Neuronal stem cell (in vitro differentiated cells): ENCODE measurements at regions not wholly inside any gene's neighbourhood (a gene's known extent, or its start where the extent isn't known, plus 50 kb on each side); places are given as distances from the start of the nearest gene placed in this dataset.

ENCODE experiments used
- DNase-seq: peaks from one replicate; pipeline ENCODE4 v3.0.0-alpha.2; 2013; ENCODE audit warnings: low spot score
- H2AFZ ChIP-seq: one replicate; pipeline ENCODE4 v1.6.1; 2013; ENCODE audit warnings: mild to moderate bottlenecking, low read length, inconsistent platforms
- H2AK5ac ChIP-seq: 2 replicates; pipeline ENCODE4 v1.6.1; 2013; ENCODE audit warnings: low read depth, mild to moderate bottlenecking, inconsistent platforms, low read length, moderate library complexity, mixed read lengths
- H2BK120ac ChIP-seq: 2 replicates; pipeline ENCODE4 v1.6.1; 2013; ENCODE audit warnings: low read depth, mild to moderate bottlenecking, inconsistent platforms, low read length, moderate library complexity, mixed read lengths
- H2BK12ac ChIP-seq: one replicate; pipeline ENCODE4 v1.6.1; 2013; ENCODE audit warnings: low read length, inconsistent platforms
- H2BK15ac ChIP-seq: 2 replicates; pipeline ENCODE4 v1.6.1; 2013; ENCODE audit warnings: mild to moderate bottlenecking, low read length, inconsistent platforms, mixed read lengths
- H2BK5ac ChIP-seq: one replicate; pipeline ENCODE4 v1.6.1; 2013; ENCODE audit warnings: inconsistent platforms, mild to moderate bottlenecking, low read length, moderate library complexity
- H3K14ac ChIP-seq: one replicate; pipeline ENCODE4 v1.6.1; 2013; ENCODE audit warnings: low read length, inconsistent platforms
- H3K18ac ChIP-seq: 2 replicates; pipeline ENCODE4 v1.6.1; 2013; ENCODE audit warnings: low read length, inconsistent platforms
- H3K23ac ChIP-seq: 2 replicates; pipeline ENCODE4 v1.6.1; 2013; ENCODE audit warnings: low read depth, mild to moderate bottlenecking, mixed read lengths, low read length, inconsistent platforms; ENCODE audit not compliant: poor library complexity
- H3K27ac ChIP-seq: replicated peaks from 3 replicates; pipeline ENCODE4 v1.5.1; 2013; ENCODE audit warnings: low read length, inconsistent platforms
- H3K27me3 ChIP-seq, 3 experiments: 2 replicates each; pipeline ENCODE4 v1.6.1; 2013; ENCODE audit warnings: low read length in 3 of 3, mild to moderate bottlenecking in 2 of 3, inconsistent platforms in 1 of 3, low read depth in 1 of 3, mixed read lengths in 1 of 3, moderate library complexity in 1 of 3; ENCODE audit not compliant: control insufficient read depth in 3 of 3, insufficient read depth in 3 of 3
- H3K36me3 ChIP-seq, 2 donors: replicated peaks in 1 of 2; 2 replicates each; pipeline ENCODE4 v1.6.1; 2013; ENCODE audit warnings: low read length in 2 of 2; ENCODE audit not compliant: control insufficient read depth in 2 of 2, insufficient read depth in 2 of 2
- H3K4ac ChIP-seq: 2 replicates; pipeline ENCODE4 v1.6.1; 2013; ENCODE audit warnings: inconsistent platforms, mild to moderate bottlenecking, low read length, moderate library complexity
- H3K4me1 ChIP-seq, 2 donors: 1 replicate in 1 of 2; 2 replicates in 1 of 2; pipeline ENCODE4 v1.6.1; 2013; ENCODE audit warnings: low read length in 2 of 2, low read depth in 1 of 2; ENCODE audit not compliant: control insufficient read depth in 2 of 2, insufficient read depth in 1 of 2
- H3K4me2 ChIP-seq: one replicate; pipeline ENCODE4 v1.6.1; 2013; ENCODE audit warnings: mild to moderate bottlenecking, low read length, inconsistent platforms; ENCODE audit not compliant: insufficient read depth, poor library complexity, severe bottlenecking
- H3K4me3 ChIP-seq, 2 donors: 2 replicates each; pipeline ENCODE4 v1.5.1; 2013; ENCODE audit warnings: low read length in 2 of 2, mild to moderate bottlenecking in 2 of 2, inconsistent platforms in 1 of 2, moderate library complexity in 1 of 2
- H3K79me1 ChIP-seq: one replicate; pipeline ENCODE4 v1.6.1; 2013; ENCODE audit warnings: low read depth, mild to moderate bottlenecking, inconsistent platforms, low read length, moderate library complexity
- H3K9ac ChIP-seq: one replicate; pipeline ENCODE4 v1.6.1; 2013; ENCODE audit warnings: mild to moderate bottlenecking, low read depth, low read length, inconsistent platforms; ENCODE audit not compliant: poor library complexity
- H3K9me3 ChIP-seq, 2 donors: replicated peaks in 1 of 2; 2 replicates each; pipeline versions ENCODE3 to v1.6.1; 2013; ENCODE audit warnings: low read length in 2 of 2, mild to moderate bottlenecking in 2 of 2, inconsistent platforms in 1 of 2, low read depth in 1 of 2, mixed read lengths in 1 of 2, moderate library complexity in 1 of 2; ENCODE audit not compliant: control insufficient read depth in 2 of 2, insufficient read depth in 1 of 2
- H4K8ac ChIP-seq: one replicate; pipeline ENCODE4 v1.6.1; 2013; ENCODE audit warnings: low read depth, mild to moderate bottlenecking, inconsistent platforms, low read length, moderate library complexity
- H4K91ac ChIP-seq: one replicate; pipeline ENCODE4 v1.6.1; 2013; ENCODE audit warnings: low read length, low read depth, mild to moderate bottlenecking, inconsistent platforms; ENCODE audit not compliant: poor library complexity
- WGBS, 2 donors: extraction: QIAGEN DNeasy Blood & Tissue Kit; methylation state at CpG; one replicate each; pipeline ENCODE4 v1.1.7; 2013; ENCODE audit warnings: missing lambda C conversion rate in 2 of 2, mixed read lengths in 1 of 2; ENCODE audit not compliant: insufficient read length in 2 of 2, insufficient replicate concordance in 1 of 2; ENCODE audit errors: extremely low coverage in 2 of 2; 5-methylcytosine and 5-hydroxymethylcytosine counted together

DNA sequence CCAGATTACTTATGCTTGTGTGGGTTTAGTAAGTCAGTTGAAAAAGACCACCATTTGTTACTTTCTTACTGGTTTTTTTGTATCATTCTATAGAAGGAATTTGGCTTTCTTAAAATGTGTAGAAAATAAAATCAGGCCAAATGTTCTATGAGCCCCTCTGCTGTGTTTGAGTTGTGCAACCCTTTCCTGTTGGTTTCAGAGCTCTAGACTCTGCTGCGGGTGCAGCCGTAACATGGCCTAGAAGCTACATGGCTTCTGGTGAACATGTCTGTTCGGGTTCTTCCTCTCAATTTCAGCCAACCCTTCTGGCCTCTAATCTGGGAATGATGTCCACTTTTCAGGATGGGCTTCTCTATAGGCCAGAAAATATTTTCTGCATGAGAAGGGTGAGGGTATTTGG lies 56.6 kb upstream of the RAB18 start:
- Histone ChIP-seq H2BK12ac (no peak overlapping the region), H3K18ac (no peak overlapping the region), H3K9ac (no peak overlapping the region), H3K9me3 (no peaks in the 10 kb centered on the region), H3K27ac (no peak overlapping the region), H2BK120ac (no peak overlapping the region), H2BK5ac (no peak overlapping the region), H3K4ac (no peak overlapping the region), H4K91ac (no peak overlapping the region), H3K36me3 (no peaks in the 10 kb centered on the region), H3K79me1 (no peaks in the 10 kb centered on the region), H3K23ac (no peak overlapping the region), H3K27me3 (peaks cover 0 to 2% (median 0%) of the 10 kb centered on the region in 3 experiments), H3K4me1 (no peaks in the 10 kb centered on the region), H2AFZ (no peak overlapping the region), H2AK5ac (no peak overlapping the region), H3K4me2 (no peak overlapping the region), H3K4me3 (no peak overlapping the region), H3K14ac (no peak overlapping the region), H4K8ac (no peak overlapping the region), H2BK15ac (no peak overlapping the region)
- WGBS, 2 donors = no CpG with 5 or more reads among the region's 3 CpGs
- no peak for DNase-seq

DNA sequence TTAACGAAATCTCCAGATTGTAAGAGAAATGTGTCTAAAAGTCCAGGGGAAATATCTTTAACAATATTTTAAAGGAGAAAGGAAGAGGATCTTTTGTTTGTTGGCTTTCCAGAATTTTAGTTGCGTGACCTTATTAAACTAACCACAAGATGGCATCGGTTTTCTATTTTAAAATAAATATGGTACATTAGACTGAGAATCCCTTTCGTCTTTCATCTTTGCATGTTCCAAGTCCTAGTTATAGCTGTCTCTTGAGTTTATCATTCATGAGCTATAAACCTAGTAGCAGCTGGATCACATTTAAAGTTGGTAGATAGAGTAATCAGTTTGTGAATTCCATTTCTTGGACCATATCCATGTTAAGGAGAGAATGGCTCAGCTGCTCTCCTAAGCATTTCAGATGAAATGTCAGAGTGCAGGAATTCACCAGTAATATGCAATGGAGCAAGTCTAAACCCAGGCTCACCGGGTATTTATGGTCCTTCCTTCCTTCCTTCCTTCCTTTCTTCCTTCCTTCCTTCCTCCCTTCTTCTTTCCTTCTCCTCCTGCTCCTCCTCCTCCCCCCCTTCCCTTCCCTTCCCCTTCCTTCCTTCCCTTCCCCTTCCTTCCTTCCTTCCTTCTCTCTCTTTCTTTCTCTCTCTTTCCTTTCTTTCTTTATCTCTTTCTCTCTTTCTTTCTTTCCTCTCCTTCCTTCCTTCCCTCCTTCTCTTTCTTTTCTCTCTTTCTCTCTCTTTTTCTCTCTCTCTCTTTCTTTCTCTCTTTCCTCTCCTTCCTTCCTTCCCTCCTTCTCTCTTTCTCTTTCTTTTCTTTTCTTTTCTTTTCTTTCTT lies 57.8 kb upstream of the RAB18 start:
- no peak overlapping the region for H3K14ac ChIP-seq
- no peak overlapping the region for H3K27ac ChIP-seq
- H3K23ac ChIP-seq = no peak overlapping the region
- no peaks in the 10 kb centered on the region for H3K9me3 ChIP-seq
- no peak overlapping the region for H2BK120ac ChIP-seq
- no peak overlapping the region for H2AFZ ChIP-seq
- H4K8ac ChIP-seq = no peak overlapping the region
- H3K4ac ChIP-seq = no peak overlapping the region
- no peak overlapping the region for H3K18ac ChIP-seq
- H3K4me3 ChIP-seq = no peak overlapping the region
- H3K36me3 ChIP-seq = no peaks in the 10 kb centered on the region
- H2AK5ac ChIP-seq = no peak overlapping the region
- H2BK15ac ChIP-seq = no peak overlapping the region
- no peaks in the 10 kb centered on the region for H3K79me1 ChIP-seq
- H3K27me3 ChIP-seq = peaks cover 0 to 2% (median 0%) of the 10 kb centered on the region in 3 experiments
- H3K4me1 ChIP-seq = no peaks in the 10 kb centered on the region
- H4K91ac ChIP-seq = no peak overlapping the region
- DNase-seq = no peak
- no peak overlapping the region for H2BK5ac ChIP-seq
- H2BK12ac ChIP-seq = no peak overlapping the region
- WGBS, 2 donors = no CpG with 5 or more reads among the region's 5 CpGs
- no peak overlapping the region for H3K9ac ChIP-seq
- no peak overlapping the region for H3K4me2 ChIP-seq

DNA sequence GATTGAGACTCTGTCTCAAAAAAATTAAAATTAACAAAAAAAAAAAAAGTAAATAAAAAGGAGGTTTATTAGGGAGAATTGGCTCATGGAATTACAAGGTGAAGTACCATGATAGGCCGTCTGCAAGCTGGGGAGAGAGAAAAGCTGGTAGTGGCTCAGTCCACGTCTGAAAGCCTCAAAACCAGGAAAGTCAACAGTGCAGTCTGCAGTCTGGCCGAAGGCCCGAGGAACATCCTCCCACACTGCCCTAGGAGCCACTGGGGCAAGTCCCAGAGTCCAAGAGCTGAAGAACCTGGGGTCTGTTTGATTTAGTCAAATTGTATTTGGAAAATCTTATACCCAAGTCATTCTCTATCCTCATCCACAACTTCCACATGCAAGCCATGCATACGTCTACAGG lies 59.0 kb upstream of the RAB18 start:
- Histone ChIP-seq H4K91ac (no peak overlapping the region), H2BK12ac (no peak overlapping the region), H3K79me1 (no peaks in the 10 kb centered on the region), H2BK15ac (no peak overlapping the region), H3K23ac (no peak overlapping the region), H3K27me3 (peaks cover 0 to under 1% (median 0%) of the 10 kb centered on the region in 3 experiments), H2AK5ac (no peak overlapping the region), H3K4me1 (no peaks in the 10 kb centered on the region), H3K14ac (no peak overlapping the region), H3K9me3 (no peaks in the 10 kb centered on the region), H2AFZ (peak overlapping the region; percentile 11), H2BK120ac (no peak overlapping the region), H3K9ac (no peak overlapping the region), H4K8ac (no peak overlapping the region), H3K18ac (no peak overlapping the region), H3K4me2 (no peak overlapping the region), H2BK5ac (no peak overlapping the region), H3K36me3 (no peaks in the 10 kb centered on the region), H3K4me3 (no peak overlapping the region), H3K27ac (no peak overlapping the region), H3K4ac (no peak overlapping the region)
- no peak for DNase-seq
- WGBS, 2 donors = no CpG with 5 or more reads among the region's 5 CpGs

DNA sequence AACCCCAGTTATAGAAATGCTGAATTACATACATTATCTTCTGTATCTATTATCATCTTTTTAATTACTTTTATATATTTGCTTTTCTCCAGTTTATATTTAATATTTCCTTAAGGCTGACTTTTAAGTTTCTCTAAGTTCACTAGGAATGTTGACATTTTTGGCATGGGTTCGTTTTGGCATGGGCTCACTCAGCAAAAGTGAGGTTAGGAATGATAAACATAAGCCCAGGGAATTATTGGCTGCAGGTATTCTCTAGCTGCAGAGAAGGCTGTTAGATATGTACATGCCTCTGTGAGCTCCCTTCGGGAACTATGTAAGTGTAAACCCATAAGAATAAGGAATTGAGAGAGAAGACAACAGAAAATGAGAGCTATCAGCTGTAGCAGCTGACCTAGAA lies 63.6 kb upstream of the RAB18 start:
- Histone ChIP-seq H3K4me1 (no peaks in the 10 kb centered on the region), H3K79me1 (no peaks in the 10 kb centered on the region), H3K23ac (no peak overlapping the region), H3K9ac (no peak overlapping the region), H3K27me3 (no peaks in the 10 kb centered on the region), H2AK5ac (no peak overlapping the region), H3K4ac (no peak overlapping the region), H3K14ac (no peak overlapping the region), H2AFZ (no peak overlapping the region), H3K9me3 (no peaks in the 10 kb centered on the region), H3K27ac (no peak overlapping the region), H2BK120ac (no peak overlapping the region), H4K8ac (no peak overlapping the region), H4K91ac (no peak overlapping the region), H3K4me2 (no peak overlapping the region), H3K18ac (no peak overlapping the region), H2BK12ac (no peak overlapping the region), H3K36me3 (no peaks in the 10 kb centered on the region), H3K4me3 (no peak overlapping the region), H2BK15ac (no peak overlapping the region), H2BK5ac (no peak overlapping the region)
- WGBS, 2 donors = no CpG with 5 or more reads among the region's 2 CpGs
- DNase-seq = no peak
